Activated naive CD8-positive, alpha-beta T cell treated with anti-CD3 and anti-CD28 coated beads, Interleukin-2, amount 10 ng/mL, durations not matched to agents 7 days and 5 days (primary cell): ENCODE measurements at regions not wholly inside any gene's neighbourhood (a gene's known extent, or its start where the extent isn't known, plus 50 kb on each side); places are given as distances from the start of the nearest gene placed in this dataset.

Experiments
- ATAC-seq: fragments of 150-1000 bp; cut with Tn5 transposase; one replicate; pipeline ENCODE4 v1.10.0; 2021; ENCODE audit warnings: low read depth, moderate library complexity
- POLR2A ChIA-PET: fragments of 350-600 bp; sonication (Branson Sonifier 250); formaldehyde crosslinking; loops from one replicate; lab custom pipeline; 2021; ENCODE audit warnings: antibody characterized with exemption; lab: Charles Lee
- DNase-seq: peaks from one replicate; pipeline ENCODE4 v3.0.0; 2021
- H3K27ac Mint-ChIP-seq: one replicate; pipeline ENCODE4 v1.8.0; 2022; ENCODE audit warnings: mild to moderate bottlenecking, mixed read lengths
- H3K27me3 Mint-ChIP-seq: one replicate; pipeline ENCODE4 v1.8.0; 2022; ENCODE audit warnings: mild to moderate bottlenecking, moderate library complexity, mixed read lengths
- H3K36me3 Mint-ChIP-seq: one replicate; pipeline ENCODE4 v1.8.0; 2021; ENCODE audit warnings: mild to moderate bottlenecking, mixed read lengths
- H3K4me1 Mint-ChIP-seq: one replicate; pipeline ENCODE4 v1.8.0; 2021; ENCODE audit warnings: mixed read lengths
- H3K4me3 Mint-ChIP-seq: one replicate; pipeline ENCODE4 v1.8.0; 2022; ENCODE audit warnings: mild to moderate bottlenecking, moderate library complexity, mixed read lengths
- H3K9me3 Mint-ChIP-seq: one replicate; pipeline ENCODE4 v1.8.0; 2021; ENCODE audit warnings: mixed read lengths

- H3K4me1 Mint-ChIP-seq = no peaks in the 10 kb centered on the region
- no peak for ATAC-seq
- DNase-seq = no peak
These were observed 134.6 kb upstream of the TP63 start for GRCh38 chr3:189496375-189497138.

GRCh38 chr3:189498995-189499704 is 132.0 kb upstream of the TP63 start:
- H3K36me3 Mint-ChIP-seq = no peaks in the 10 kb centered on the region
- POLR2A ChIA-PET = no interaction called here
- no peak for DNase-seq
- ATAC-seq = no peak
- H3K27me3 Mint-ChIP-seq = no peaks in the 10 kb centered on the region
- H3K4me1 Mint-ChIP-seq = peaks cover 9% of the 10 kb centered on the region
- H3K27ac Mint-ChIP-seq = no peak overlapping the region
- no peak overlapping the region for H3K4me3 Mint-ChIP-seq
- H3K9me3 Mint-ChIP-seq = peaks cover 10% of the 10 kb centered on the region

More at GRCh38 chr3:189496375-189497138, 134.6 kb upstream of the TP63 start:
- Mint-ChIP-seq H3K27ac (no peak overlapping the region), H3K36me3 (no peaks in the 10 kb centered on the region), H3K9me3 (peaks cover 10% of the 10 kb centered on the region), H3K27me3 (no peaks in the 10 kb centered on the region), H3K4me3 (no peak overlapping the region)
- POLR2A ChIA-PET = no interaction called here

- no peak for ATAC-seq
- H3K27ac Mint-ChIP-seq = no peak overlapping the region
- POLR2A ChIA-PET = no interaction called here
- H3K9me3 Mint-ChIP-seq = peaks cover 10% of the 10 kb centered on the region
- H3K4me3 Mint-ChIP-seq = no peak overlapping the region
- DNase-seq = no peak
- H3K36me3 Mint-ChIP-seq = no peaks in the 10 kb centered on the region
- H3K27me3 Mint-ChIP-seq = no peaks in the 10 kb centered on the region
- H3K4me1 Mint-ChIP-seq = peaks cover 9% of the 10 kb centered on the region
These were observed 130.9 kb upstream of the TP63 start for GRCh38 chr3:189500299-189500698.

- no peak for DNase-seq
- Mint-ChIP-seq H3K36me3 (no peaks in the 10 kb centered on the region), H3K27ac (no peak overlapping the region), H3K4me3 (no peak overlapping the region), H3K27me3 (no peaks in the 10 kb centered on the region), H3K9me3 (peaks cover 10% of the 10 kb centered on the region), H3K4me1 (peaks cover 9% of the 10 kb centered on the region)
- POLR2A ChIA-PET = no interaction called here
- no peak for ATAC-seq
These were observed 130.2 kb upstream of the TP63 start for GRCh38 chr3:189500798-189501495.

- H3K27ac Mint-ChIP-seq = no peak overlapping the region
- H3K9me3 Mint-ChIP-seq = peaks cover 10% of the 10 kb centered on the region
- no peaks in the 10 kb centered on the region for H3K27me3 Mint-ChIP-seq
- peaks cover 9% of the 10 kb centered on the region for H3K4me1 Mint-ChIP-seq
- no peak for DNase-seq
- ATAC-seq = no peak
- H3K36me3 Mint-ChIP-seq = no peaks in the 10 kb centered on the region
- H3K4me3 Mint-ChIP-seq = no peak overlapping the region
- POLR2A ChIA-PET = no interaction called here
These were observed 128.9 kb upstream of the TP63 start for GRCh38 chr3:189502256-189502655.

GRCh38 chr3:189502676-189503257 is 128.4 kb upstream of the TP63 start:
- Mint-ChIP-seq H3K36me3 (no peaks in the 10 kb centered on the region), H3K27me3 (no peaks in the 10 kb centered on the region), H3K4me1 (peaks cover 9% of the 10 kb centered on the region), H3K27ac (no peak overlapping the region), H3K9me3 (peaks cover 10% of the 10 kb centered on the region), H3K4me3 (no peak overlapping the region)
- DNase-seq = no peak
- no peak for ATAC-seq
- POLR2A ChIA-PET = no interaction called here

- Mint-ChIP-seq H3K4me3 (no peak overlapping the region), H3K27ac (no peak overlapping the region), H3K9me3 (peaks cover 1% of the 10 kb centered on the region), H3K4me1 (peaks cover 2% of the 10 kb centered on the region), H3K36me3 (no peaks in the 10 kb centered on the region), H3K27me3 (no peaks in the 10 kb centered on the region)
- no peak for DNase-seq
- no peak for ATAC-seq
- POLR2A ChIA-PET = no interaction called here
These were observed 123.3 kb upstream of the TP63 start for GRCh38 chr3:189507856-189508255.

- POLR2A ChIA-PET = no interaction called here
- ATAC-seq (no peak), DNase-seq (no peak)
- peak overlapping the region; percentile 24 for H3K27ac Mint-ChIP-seq
- H3K27me3 Mint-ChIP-seq = no peaks in the 10 kb centered on the region
- H3K9me3 Mint-ChIP-seq = peaks cover 1% of the 10 kb centered on the region
- no peaks in the 10 kb centered on the region for H3K4me1 Mint-ChIP-seq
- no peaks in the 10 kb centered on the region for H3K36me3 Mint-ChIP-seq
- H3K4me3 Mint-ChIP-seq = no peak overlapping the region
These were observed 122.2 kb upstream of the TP63 start for GRCh38 chr3:189508784-189509501.

GRCh38 chr3:189512039-189512438 is 119.2 kb upstream of the TP63 start:
- peaks cover 2% of the 10 kb centered on the region for H3K36me3 Mint-ChIP-seq
- H3K27ac Mint-ChIP-seq = no peak overlapping the region
- H3K4me1 Mint-ChIP-seq = no peaks in the 10 kb centered on the region
- ATAC-seq (no peak), DNase-seq (no peak)
- H3K27me3 Mint-ChIP-seq = no peaks in the 10 kb centered on the region
- H3K9me3 Mint-ChIP-seq = peaks cover 4% of the 10 kb centered on the region
- no peak overlapping the region for H3K4me3 Mint-ChIP-seq
- POLR2A ChIA-PET = interaction anchor here (0.7 kb wide), 1 partner anchor 156 kb away, joined by 4 read pairs; no protein-coding TSS in a partner anchor

- POLR2A ChIA-PET = no interaction called here
- Mint-ChIP-seq H3K27ac (no peak overlapping the region), H3K9me3 (peaks cover 4% of the 10 kb centered on the region), H3K4me3 (no peak overlapping the region), H3K4me1 (no peaks in the 10 kb centered on the region), H3K36me3 (peaks cover 2% of the 10 kb centered on the region), H3K27me3 (no peaks in the 10 kb centered on the region)
- no peak for DNase-seq
- ATAC-seq = no peak
These were observed 118.4 kb upstream of the TP63 start for GRCh38 chr3:189512821-189513220.

GRCh38 chr3:189513281-189514117 is 117.7 kb upstream of the TP63 start:
- POLR2A ChIA-PET = no interaction called here
- Mint-ChIP-seq H3K4me3 (no peak overlapping the region), H3K4me1 (no peaks in the 10 kb centered on the region), H3K27me3 (no peaks in the 10 kb centered on the region), H3K27ac (no peak overlapping the region), H3K36me3 (peaks cover 2% of the 10 kb centered on the region), H3K9me3 (peaks cover 4% of the 10 kb centered on the region)
- ATAC-seq = no peak
- no peak for DNase-seq

GRCh38 chr3:189516039-189516438 is 115.2 kb upstream of the TP63 start:
- H3K27ac Mint-ChIP-seq = no peak overlapping the region
- peaks cover 2% of the 10 kb centered on the region for H3K36me3 Mint-ChIP-seq
- no peaks in the 10 kb centered on the region for H3K4me1 Mint-ChIP-seq
- H3K4me3 Mint-ChIP-seq = no peak overlapping the region
- no peak for ATAC-seq
- POLR2A ChIA-PET = no interaction called here
- H3K27me3 Mint-ChIP-seq = no peaks in the 10 kb centered on the region
- DNase-seq = no peak
- peaks cover 8% of the 10 kb centered on the region for H3K9me3 Mint-ChIP-seq
